HG02852 (cell line): ENCODE measurements at regions not wholly inside any gene's neighbourhood (a gene's known extent, or its start where the extent isn't known, plus 50 kb on each side); places are given as distances from the start of the nearest gene placed in this dataset.
"Not testable (repeated sequence)": the region's sequence is repeated elsewhere in the genome, so short reads cannot be mapped to it uniquely, and the experiment has no call there.

Source experiments
- ATAC-seq: cut with Tn5 transposase; IDR thresholded peaks from one replicate; pipeline ENCODE4 v1.9.1; 2021; ENCODE audit warnings: mild to moderate bottlenecking, moderate library complexity; ENCODE audit not compliant: unreplicated experiment

DNA sequence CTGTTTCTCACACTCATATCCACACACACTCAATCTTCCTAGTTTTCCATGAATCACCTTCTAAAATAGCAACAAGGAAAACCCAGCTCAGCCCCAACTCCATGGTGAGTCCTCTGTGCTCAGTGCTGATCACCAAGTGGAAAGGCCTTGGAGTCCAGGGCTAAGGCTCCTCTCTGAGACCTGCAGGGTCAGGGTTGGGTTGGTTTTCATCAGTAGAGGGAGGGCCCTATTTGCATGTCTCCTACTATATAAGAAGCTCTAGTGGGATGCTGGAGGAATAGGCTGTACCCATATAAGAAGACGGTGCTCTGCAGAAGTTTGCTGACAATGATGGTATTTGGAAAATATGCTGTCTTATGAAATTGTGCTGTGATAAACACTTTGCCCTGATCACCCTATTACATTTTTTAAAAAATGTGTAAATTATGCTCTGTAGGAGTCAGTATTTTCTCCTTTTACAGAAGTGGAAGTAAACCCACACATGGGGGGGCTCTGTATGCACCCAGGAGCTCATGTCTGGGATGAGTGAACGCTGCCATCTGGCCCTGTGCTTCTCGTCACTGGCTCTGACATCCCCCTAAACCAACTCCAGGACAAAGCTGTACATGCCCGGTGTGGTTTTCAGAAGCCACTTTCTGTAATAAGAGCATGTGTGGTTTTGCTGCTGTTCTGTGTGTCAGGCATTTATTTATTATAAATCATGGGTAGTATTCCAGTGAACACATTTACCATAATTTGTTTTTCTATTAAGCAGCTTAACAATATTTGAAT, 536.3 kb downstream of the TMEM121 start:
- ATAC-seq = no peak

DNA sequence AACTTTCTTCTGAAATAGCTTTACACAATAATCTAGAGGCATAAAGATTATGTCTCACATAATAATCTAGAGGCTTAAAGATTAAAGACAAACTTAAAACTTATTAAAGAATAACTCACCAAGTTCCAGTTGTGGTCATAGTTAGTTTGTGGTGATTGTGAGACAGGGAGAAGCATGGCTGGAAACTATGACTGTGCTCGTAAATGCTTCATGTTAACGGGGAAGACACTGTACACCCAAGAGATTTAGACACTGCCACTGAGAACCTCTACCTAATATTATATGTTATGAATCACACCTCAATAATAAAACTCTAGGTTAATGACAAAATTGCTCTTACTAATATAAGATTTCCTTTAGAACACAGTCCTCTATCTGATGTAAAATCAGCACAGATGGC, 541.6 kb downstream of the TMEM121 start:
- no peak for ATAC-seq

DNA sequence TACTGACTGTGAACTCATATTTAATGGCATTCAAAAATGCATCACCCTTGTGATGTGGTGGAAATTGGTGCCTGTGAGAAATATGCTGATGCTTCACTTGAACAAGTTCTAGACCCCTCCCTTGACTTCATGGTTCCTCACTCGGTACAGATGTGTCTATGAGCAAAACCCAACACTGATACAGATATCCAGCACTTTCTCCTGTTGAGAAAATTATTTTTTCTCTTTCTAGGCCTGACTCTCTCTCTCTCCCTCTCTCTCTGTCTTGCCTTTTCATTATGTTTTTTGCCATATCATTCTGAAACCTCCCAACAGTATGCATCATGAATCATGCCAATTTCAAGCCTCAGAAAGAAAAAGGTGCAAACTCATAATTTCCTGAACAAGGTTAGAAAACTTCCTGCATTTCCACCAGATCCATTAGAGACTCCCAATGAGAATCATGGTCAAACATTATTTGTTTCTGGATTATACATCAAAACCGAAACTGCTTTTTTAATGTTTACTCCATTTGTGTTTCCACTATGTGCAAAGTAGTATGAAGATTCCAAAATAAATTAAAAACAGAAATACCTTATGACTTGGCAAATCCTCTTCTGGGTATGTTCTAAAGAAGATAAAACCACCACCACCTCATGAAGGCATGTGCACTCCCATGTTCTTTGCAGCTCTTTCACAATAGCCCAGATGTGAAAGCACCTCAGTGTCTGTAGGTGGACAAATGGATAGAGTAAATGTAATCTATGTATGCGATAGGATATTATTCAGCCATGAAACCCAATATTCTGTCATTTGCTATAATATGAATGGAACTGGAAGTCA, 543.6 kb downstream of the TMEM121 start:
- ATAC-seq = no peak

DNA sequence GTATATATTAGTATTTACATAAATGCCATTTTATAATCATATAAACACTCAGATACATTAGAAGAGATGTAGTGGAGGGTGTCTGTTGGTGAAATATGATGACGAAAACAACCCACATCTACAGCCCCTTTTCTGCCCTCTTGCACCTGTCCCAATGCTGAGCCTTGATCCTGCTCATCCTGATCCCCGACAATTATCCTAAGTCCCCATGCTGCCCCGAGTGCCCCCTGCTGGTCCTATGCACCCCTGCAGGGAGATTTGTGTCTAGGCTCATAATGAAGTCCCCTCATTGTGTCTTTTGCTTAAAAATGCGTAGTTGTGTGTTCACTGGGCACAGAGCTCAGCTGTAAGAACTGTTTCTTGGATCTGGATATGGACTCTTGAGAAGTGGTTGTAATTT, 554.5 kb downstream of the TMEM121 start:
- no peak for ATAC-seq

DNA sequence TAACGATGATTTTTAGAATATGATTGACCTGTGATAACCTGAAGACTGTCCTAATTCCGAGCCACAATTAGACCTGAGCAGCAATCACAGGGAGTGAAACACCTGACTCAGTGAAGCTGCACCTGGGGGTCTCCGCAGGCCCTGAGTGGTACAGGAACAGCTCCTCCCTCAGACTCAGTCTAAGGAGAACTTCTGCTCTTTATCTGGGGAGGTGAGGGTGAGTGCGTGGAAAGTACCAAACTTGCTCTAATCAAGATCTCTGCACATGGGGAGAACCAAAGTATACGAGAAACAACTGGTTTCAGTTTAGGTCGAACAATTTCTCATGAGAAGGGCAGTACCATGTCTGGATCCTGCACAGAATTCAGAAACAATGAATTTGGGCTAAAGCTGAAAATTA, 555.3 kb downstream of the TMEM121 start:
- not testable (repeated sequence) for ATAC-seq

- no peak for ATAC-seq
These were observed 556.7 kb downstream of the TMEM121 start for GRCh38 chr14:106083082-106083481.

DNA sequence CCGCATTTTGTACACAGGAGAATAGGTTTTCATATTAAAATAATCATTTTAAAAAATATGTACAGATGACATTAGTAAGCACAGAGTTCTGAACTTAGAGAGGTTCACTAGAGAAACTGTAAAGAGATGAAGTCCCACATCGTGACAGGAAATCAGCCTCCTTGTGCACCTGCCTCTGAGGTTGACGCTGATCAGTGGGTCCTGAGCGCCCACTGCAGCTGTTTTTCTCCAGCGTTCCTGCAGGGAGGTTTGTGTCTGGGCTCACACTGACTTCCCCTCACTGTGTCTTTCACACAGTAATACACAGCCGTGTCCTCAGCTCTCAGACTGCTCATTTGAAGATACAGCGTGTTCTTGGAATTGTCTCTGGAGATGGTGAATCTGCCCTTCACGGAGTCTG, 561.5 kb downstream of the TMEM121 start:
- ATAC-seq = no peak

DNA sequence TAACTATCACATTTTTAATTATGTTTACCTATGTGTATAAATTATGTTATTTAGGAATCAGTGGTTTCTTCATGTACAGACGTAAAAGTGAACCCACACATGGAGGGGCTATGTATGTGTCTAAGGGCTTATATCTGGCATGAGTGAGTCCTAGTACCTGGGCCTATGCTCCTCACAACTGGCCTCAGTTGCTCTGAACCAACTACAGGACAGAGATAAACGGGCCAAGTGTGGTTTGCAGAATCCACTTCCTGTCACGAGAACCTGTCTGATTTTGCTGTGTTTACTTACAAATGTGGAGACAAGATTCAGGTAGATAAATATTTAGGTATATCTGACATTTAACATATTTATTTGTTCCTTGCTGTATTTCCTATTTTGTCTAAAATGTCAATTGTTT, 562.5 kb downstream of the TMEM121 start:
- ATAC-seq = not testable (repeated sequence)

DNA sequence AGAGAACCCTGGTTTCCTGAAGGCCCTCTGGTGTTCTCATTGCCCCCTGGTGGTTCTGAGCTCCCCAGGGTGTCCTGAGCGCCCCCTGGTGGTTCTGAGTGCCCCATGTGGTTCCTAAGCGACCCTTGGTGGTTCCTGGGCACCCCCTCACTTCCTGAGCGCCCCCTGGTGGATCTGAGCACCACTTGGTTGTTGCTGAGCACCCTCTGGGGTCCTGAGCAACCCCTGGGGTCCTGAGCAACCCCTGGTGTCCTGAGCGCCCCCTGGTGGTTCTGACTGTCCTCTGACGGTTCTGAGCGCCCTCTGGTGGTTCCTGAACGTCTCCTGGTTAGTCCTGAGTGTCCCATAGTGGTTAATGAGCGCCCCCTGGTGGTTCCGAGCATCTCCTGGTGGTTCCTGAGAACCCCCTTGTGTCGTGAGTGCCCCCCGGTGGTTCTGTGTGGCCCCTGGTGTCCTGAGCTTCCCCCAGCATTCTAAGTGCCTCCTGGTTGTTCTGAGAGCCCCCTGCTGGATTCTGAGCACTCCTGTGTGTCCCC, 568.3 kb downstream of the TMEM121 start:
- no peak for ATAC-seq

DNA sequence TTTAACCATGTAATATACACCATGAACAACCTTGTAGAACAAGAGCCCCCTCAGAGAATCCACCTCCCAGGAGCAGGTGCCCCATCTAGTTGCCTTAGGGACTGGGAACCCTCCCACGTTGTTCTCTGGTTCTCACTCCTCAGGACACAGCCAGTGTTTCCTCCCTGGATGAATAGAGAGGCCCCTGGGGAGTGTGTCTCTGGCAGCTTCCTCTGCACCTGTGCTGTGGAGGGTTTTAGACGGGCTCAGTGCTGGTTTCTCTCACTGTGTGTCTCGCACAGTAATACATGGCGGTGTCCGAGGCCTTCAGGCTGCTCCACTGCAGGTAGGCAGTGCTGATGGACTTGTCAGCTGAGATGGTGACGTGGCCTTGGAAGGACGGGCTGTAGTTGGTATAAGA, 581.3 kb downstream of the TMEM121 start:
- ATAC-seq = no peak

- no peak for ATAC-seq
These were observed 583.0 kb downstream of the TMEM121 start for GRCh38 chr14:106109337-106109736.

- no peak for ATAC-seq
These were observed 589.0 kb downstream of the TMEM121 start for GRCh38 chr14:106115401-106115800.

DNA sequence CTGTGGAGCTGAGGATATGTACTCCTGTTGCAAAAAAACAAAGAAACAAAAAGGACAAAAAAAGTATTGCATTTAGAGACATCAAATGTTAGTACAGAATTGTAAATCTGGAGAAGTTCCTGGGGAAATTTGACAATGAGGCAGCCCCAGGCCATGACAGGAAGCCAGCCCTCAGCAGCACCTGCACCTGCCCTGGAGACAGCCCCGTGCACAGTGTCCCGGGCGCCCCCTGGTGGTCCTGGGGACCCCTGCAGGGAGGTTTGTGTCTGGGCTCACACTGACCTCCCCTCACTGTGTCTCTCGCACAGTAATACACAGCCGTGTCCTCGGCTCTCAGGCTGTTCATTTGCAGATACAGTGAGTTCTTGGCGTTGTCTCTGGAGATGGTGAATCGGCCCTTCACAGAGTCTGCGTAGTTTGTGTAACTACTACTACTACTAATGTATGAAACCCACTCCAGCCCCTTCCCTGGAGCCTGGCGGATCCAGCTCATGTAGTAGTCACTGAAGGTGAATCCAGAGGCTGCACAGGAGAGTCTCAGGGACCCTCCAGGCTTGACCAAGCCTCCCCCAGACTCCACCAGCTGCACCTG, 590.1 kb downstream of the TMEM121 start:
- ATAC-seq = not testable (repeated sequence)

- no peak for ATAC-seq
These were observed 593.7 kb downstream of the TMEM121 start for GRCh38 chr14:106120101-106120500.

DNA sequence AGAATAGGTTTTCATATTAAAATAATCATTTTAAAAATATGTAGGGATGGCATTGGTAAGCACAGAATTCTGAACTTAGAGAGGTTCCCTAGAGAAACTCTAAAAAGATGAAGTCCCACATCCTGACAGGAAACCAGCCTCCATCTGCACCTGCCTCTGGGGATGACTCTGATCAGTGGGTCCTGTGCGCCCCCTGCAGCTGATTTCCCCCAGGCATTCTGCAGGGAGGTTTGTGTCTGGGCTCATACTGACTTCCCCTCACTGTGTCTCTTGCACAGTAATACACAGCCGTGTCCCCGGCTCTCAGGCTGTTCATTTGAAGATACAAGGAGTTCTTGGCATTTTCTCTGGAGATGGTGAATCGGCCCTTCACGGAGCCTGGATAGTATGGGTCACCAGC, 602.9 kb downstream of the TMEM121 start:
- ATAC-seq = no peak

- ATAC-seq = not testable (repeated sequence)
These were observed 603.7 kb downstream of the TMEM121 start for GRCh38 chr14:106129904-106130661.

GRCh38 chr14:106133126-106133525, 606.7 kb downstream of the TMEM121 start:
- ATAC-seq = not testable (repeated sequence)

DNA sequence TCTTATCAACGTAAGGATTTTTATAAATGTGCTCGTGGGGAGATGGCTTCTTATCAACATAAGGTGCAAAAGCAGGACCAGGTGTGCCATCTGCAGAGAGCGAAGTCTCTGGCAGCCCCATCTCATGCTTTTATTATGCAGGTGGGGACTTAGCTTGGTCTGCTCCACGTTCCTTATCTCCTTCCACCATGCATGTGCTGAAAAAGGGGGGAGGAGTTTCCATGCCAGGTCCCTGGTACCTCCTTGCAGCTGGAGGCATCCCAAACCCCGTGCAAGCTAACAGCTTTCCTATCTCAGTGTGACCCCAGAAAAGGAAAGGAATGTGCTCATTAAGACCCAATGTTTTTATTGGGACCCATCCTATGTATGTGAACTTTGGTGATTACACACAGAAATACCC, 608.5 kb downstream of the TMEM121 start:
- ATAC-seq = no peak

DNA sequence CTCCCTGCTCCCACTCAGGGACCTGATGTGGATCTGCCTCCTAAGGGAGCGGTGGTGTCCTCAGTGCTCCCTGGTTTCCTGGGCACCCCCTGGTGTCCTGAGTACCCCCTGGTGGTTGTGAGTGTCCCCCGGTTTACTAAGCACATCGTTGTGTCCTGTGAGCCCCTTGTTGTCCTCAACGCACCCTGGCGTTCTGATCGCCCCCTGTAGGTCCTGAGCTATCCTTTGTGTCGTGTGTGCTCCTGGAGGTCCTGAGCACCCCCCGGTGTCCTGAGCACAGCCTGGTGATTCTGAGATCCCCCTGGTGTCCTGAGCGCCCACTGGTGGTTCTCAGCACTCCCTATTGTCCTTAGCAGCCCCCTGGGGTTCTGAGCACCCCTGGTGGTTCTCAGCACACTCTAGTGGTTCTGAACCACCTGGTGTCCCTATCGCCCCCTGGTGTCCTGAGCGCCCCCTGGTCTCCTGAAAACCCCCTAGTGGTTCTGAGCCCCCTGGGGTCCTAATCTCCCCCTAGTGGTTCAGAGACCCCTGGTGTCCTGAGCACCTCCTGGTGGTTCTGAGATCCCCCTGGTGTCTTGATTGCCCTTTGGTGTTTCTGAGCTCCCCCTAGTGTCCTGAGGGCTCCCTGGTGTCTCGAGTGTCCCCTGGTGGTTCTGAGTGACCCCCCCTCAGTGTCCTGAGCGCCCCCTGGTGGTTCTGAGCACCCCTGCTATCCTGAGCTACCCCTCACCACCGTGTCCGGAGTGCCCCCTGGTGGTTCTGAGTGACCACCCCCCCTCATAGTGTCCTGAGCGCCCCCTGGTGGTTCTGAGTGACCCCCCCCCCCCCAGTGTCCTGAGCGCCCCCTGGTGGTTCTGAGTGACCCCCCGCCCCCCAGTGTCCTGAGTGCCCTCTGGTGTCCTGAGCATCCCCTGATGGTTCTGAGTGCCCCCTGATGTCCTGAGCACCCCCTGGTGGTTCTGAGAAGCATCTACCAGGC, 615.1 kb downstream of the TMEM121 start:
- no peak for ATAC-seq

GRCh38 chr14:106145731-106146130, 619.3 kb downstream of the TMEM121 start:
- ATAC-seq = not testable (repeated sequence)
